ENCODE measurements at regions not wholly inside any gene's neighbourhood (a gene's known extent, or its start where the extent isn't known, plus 50 kb on each side); places are given as distances from the start of the nearest gene placed in this dataset.

- no peak for TF ChIP-seq ETS1 (IDR thresholded peaks at IDR 0.05)
- no peak for TF ChIP-seq NANOG (IDR thresholded peaks at IDR 0.05; ENCODE audit: borderline replicate concordance)
- TF ChIP-seq JUNB (IDR thresholded peaks at IDR 0.05; ENCODE audit: unreplicated experiment), result no peak
- TF ChIP-seq POLR2AphosphoS5 (IDR thresholded peaks at IDR 0.05; ENCODE audit: low read depth), result no peak
- no peak for TF ChIP-seq ZNF462 (CRISPR knock-in tag; IDR thresholded peaks at IDR 0.05)
- TF ChIP-seq ZNF114 (CRISPR knock-in tag; IDR thresholded peaks at IDR 0.05), result no peak
Measured at GRCh38 chrX:10039821-10040793, 72.9 kb downstream of the CLDN34 start (continued).

GRCh38 chrX:10040961-10041360 is 73.8 kb downstream of the CLDN34 start:
- Histone ChIP-seq H3K27me3 (ENCODE audit: insufficient read depth) (no peaks in the 10 kb centered on the region), H4K20me1 (replicated peaks; ENCODE audit: insufficient read depth) (no peaks in the 10 kb centered on the region), H3K79me2 (replicated peaks; ENCODE audit: insufficient read depth) (peaks cover 37% of the 10 kb centered on the region), H3K9me2 (ENCODE audit: insufficient read depth) (no peaks in the 10 kb centered on the region), H3K27ac (ENCODE audit: low read depth) (peak overlapping the region; percentile 92), H3F3A (replicated peaks; ENCODE audit: low read depth) (no peaks in the 10 kb centered on the region), H2AFZ (no peak overlapping the region), H3K4me1 (ENCODE audit: insufficient read depth) (peaks cover 12% of the 10 kb centered on the region), H3K4me3 (no peak overlapping the region), H3K36me3 (ENCODE audit: insufficient read depth) (no peaks in the 10 kb centered on the region), H3K4me2 (peak overlapping the region; percentile 28; the same call in 1 of the 2 replicates)
- H3K4me1 Mint-ChIP-seq, result peaks cover 21% of the 10 kb centered on the region
- DNase-seq (ENCODE audit: low spot score) (no peak), ATAC-seq (peak; percentile 23; the same call in 2 of the 3 replicates)
- H3K9me3 Mint-ChIP-seq, result no peaks in the 10 kb centered on the region
- peak overlapping the region; percentile 90 for H3K27ac Mint-ChIP-seq
- peak overlapping the region; percentile 42; the same call in 2 of the 3 replicates for H3K4me3 Mint-ChIP-seq
- H3K36me3 Mint-ChIP-seq (ENCODE audit: low read depth), result peaks cover 6% of the 10 kb centered on the region
- no peaks in the 10 kb centered on the region for H3K27me3 Mint-ChIP-seq (ENCODE audit: insufficient read depth, low read depth, poor library complexity)
- no peak for TF ChIP-seq CREB1 (CRISPR knock-in tag; IDR thresholded peaks at IDR 0.05; ENCODE audit: low read depth)
- no peak for TF ChIP-seq REST (IDR thresholded peaks at IDR 0.05; ENCODE audit: unreplicated experiment)

Data from GM23338 (cell line).